HG03095 (cell line): ENCODE measurements at regions not wholly inside any gene's neighbourhood (a gene's known extent, or its start where the extent isn't known, plus 50 kb on each side); places are given as distances from the start of the nearest gene placed in this dataset.

ENCODE experiments used
- ATAC-seq: cut with Tn5 transposase; IDR thresholded peaks from one replicate; pipeline ENCODE4 v1.9.1; 2021; ENCODE audit warnings: moderate library complexity; ENCODE audit not compliant: unreplicated experiment

GRCh38 chr9:79001012-79001411 is 570.8 kb upstream of the TLE4 start:
- no peak for ATAC-seq

GRCh38 chr9:79003514-79003913 is 568.3 kb upstream of the TLE4 start:
- no peak for ATAC-seq

DNA sequence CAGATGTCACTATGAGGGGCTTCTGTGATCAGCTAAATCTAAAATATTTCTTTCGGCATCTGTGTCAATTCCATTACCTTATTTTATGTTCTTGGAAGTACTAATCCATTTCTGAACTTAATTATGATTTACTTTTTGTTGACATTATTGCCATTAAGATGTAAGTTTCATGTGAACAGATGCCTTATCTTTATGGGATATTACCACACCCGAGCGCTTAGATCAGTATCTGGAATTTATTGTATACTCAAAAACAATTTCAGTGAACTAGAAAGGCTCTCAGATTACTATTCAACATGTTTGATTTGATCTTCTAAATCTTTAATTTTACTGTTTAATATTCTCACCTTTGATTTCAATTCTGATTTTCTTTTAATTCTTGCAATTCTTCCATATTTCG is 567.7 kb upstream of the TLE4 start:
- ATAC-seq, result no peak

DNA sequence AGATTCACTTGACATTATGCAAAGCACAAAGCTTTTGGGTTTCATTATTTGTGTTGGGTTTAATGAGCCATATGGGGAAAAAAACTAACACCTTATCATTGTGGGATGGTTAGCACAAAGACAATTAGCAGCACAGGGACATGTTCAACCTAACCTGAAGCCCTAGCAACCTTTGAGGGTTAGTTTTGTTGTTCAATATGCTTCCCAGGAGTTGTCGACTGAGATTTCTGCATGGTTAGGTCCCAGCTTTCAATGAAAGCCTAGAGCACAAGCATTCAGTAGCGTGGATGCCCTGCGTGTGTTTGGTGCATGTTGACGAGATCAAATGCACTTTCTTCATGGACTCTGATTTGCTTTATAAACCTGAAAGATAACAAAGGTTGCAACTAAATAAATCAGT is 565.2 kb upstream of the TLE4 start:
- ATAC-seq, result no peak

DNA sequence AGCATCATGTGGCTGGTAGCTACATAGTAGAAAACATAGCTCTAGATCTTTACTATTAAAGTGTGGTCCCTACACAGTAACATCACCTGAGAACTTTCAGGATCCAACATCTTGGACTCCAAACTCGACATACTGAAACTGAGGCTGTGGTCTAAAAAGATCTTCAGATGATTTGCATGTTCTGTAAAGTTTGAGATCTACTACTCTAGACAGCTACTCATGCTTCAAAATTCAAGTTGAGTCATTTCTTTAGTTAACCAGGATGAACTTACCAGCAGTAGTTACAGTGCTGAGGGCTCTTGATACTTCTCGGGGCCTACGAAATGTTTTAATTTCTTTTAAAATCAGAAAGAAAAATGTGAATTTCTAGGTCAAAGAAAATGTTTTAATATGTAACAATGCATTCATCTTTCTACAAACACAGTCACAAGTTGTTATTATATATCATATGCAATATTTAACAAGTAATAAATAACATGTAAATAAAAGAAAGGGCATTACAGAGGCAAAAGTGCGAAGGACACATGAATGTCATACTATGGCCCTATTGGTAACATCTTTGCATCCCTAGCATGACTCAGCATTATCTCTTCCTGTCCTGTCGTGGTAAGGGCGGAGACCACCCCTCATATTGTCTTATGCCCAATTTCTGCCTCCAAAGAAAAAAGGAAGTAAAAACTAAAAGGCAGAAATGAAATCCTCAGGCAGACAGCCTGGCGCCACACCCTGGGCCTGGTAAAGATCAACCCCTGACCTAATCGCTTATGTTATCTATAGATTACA is 563.9 kb upstream of the TLE4 start:
- ATAC-seq, result peak; percentile 93

DNA sequence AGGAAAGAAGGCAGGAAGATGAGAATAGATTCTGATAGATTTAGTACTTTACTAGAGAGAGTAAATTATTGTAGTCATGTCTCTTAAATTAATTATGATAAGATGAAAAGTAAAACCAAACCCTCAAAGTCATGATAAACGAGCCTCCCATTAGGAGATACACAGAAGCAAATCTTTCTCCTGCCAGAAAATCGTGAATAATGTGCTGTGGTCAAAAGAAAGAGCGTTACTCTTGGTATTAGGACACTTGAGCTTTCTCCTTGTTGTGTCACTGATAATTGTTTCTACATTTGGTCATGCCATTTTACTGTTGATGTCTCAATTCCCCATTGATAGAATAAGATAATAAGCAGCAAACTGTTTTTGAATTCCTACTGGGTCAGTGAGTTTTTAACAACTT is 562.8 kb upstream of the TLE4 start:
- no peak for ATAC-seq

DNA sequence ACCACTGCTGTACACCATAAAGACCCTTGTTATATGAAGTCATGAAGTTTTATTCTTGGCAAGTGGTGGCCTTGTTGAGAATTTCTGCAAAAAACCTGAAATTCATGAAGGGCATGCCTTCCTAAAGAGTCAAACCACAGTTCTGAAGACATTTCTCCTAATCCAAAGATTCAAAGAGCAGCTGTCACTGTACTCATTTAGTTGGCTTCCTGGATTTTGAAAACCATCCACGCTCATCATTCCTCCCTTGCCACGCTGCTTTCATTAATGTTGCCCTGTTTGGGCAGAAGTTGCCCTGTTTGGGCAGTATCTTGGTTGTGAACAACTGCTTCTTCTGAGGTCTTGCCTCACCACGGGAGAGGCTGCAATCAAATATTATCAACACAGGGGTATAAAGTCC is 560.3 kb upstream of the TLE4 start:
- ATAC-seq, result no peak

DNA sequence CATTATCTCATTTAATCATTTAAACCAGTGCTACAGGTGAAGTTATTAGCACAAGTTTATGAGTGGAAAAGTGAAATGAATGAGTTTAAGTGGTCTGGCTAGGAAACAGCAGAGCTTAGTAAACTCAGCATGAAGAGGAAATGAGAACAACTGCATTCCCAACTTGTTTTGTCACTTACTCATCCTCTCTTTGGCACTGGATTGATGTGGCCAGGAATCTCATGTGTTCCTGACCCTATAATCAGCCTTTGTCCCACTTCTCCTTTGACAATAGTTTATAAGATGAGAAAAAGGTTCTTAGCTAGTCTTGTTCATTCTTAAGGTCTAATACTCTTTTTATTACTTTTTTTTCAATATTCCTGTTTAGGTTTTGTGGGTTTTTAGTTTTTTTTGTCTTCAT is 559.2 kb upstream of the TLE4 start:
- no peak for ATAC-seq

GRCh38 chr9:79013715-79014610 is 557.8 kb upstream of the TLE4 start:
- no peak for ATAC-seq

DNA sequence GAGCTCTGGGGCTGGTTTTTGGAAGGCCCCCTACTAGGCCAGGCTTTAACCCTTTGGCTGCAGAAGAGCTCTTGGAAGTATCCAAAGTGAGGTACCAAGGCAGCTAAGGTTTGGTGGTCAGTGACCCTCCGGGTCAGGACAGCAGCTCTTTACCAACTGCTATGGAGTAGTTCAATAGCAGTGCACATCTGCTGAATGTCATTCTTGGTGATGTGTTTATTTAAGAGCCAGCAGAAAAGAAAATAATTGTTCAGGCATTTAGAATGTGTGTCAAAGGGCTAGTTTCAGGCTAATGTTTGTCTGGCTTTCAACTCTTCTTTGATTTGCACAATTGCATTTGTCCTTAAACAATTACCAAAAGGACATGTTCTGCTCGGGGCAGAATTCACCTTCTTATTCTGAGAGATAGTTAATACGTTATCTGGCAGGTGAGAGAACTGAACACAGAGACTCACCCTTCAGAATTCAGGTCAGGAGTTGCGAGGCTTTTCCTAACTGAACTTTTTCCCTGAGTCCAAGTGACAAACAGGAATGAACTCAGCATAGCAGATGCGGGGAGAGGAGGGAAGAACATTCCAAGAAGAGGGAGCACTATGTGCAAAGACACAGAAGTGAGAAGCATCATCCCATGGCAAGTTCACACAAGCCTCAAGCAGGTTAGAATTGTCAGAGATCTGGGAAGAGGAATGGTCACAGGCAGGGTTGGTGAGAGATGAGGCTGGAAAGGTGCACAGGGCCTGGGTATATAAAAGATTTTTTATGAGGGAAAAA is 556.7 kb upstream of the TLE4 start:
- no peak for ATAC-seq

DNA sequence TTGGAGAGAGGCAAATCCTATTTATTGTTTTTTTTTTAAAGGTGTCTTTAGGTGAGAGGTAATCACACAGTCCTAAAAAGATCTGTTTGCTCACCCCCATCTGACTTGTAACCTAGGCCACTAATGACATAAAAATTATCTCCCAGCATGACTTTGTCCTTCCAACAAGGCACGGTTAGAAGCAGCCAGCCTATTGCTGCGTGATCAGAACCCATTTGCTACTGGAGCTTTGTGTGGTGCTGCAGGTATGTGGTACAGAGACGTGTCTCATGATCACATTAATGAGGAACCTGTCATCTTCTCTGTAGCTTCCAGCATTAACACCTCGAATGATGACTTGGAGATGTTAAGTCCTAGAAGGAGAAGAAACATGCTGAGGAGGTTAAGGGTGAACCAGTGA is 555.8 kb upstream of the TLE4 start:
- no peak for ATAC-seq

GRCh38 chr9:79020276-79020675 is 551.5 kb upstream of the TLE4 start:
- ATAC-seq, result no peak

DNA sequence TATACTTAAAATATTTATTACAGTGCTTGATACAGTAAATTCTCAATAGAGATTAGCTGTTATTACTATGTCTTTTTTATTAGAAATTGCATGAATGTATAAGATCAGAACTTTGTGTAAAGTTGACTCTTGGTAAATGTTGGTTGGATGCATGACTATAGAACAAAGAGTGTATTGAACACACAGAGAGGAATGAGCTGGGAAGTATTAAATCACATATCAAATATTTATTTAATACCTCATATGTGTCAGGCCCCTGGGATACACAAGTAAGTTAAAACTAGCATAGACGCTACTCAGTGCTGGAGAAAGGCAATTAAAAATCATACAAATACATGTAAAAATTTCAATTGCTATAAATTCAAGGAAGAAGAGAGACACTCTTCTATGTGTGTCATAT is 550.7 kb upstream of the TLE4 start:
- no peak for ATAC-seq

DNA sequence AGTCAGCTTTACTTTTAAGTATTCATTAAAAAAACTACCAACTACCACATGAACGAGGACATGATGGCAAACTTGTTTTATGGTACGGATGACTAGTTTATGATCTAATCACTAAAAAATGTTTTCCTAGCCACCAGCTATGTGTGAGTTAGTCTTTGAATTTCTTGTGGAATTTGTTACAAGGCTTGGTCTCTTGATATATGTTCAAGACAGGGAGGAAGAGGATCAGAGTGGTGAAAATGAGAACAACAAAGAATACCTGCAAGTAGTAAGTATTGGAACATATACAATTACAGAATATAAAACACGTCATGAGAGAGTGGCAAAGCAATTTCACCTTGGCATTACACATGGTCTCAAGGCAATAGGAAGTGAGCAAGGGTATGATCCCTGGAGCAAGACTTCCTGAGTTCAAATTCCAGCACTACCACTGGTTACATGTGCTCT is 548.6 kb upstream of the TLE4 start:
- ATAC-seq, result no peak

DNA sequence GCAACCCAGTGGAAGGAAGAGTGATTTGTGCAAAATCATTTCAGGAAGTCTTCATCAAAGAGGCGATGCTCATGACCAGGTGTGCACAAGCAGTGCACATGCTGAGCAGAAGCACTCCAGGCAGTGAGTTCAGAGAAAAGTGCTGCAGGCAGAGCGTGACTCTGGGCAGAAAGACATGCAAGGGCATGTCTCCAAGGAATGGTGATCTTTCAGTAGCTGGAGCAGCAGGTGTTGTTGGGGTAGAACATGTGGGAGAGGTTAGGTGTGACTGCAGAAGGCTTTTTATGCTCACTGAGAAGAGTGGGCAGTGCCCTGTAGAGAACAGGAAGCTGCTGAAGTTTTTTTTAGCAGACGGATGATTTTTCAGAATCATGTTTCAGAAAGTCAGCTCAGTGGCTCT is 545.4 kb upstream of the TLE4 start:
- ATAC-seq, result no peak

DNA sequence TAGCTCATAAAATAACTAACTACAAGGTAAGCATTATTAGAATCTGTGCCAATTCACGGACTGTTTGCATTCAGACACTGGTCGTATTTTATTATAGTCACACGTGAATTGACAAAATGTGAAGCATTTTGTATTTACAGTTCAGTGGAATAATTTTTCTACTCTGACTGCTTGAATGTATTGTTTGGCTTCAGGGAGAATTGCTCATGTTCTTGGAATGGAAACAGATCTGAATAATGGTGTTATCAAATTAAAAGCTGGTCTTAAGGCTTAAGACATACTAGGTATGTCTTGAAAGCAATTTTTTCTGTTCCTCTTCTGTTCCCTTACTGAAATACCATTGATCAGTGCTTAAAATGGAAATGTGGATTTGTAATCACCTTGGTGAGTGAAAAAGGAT is 543.7 kb upstream of the TLE4 start:
- ATAC-seq, result no peak

GRCh38 chr9:79034583-79034982 is 537.2 kb upstream of the TLE4 start:
- no peak for ATAC-seq

DNA sequence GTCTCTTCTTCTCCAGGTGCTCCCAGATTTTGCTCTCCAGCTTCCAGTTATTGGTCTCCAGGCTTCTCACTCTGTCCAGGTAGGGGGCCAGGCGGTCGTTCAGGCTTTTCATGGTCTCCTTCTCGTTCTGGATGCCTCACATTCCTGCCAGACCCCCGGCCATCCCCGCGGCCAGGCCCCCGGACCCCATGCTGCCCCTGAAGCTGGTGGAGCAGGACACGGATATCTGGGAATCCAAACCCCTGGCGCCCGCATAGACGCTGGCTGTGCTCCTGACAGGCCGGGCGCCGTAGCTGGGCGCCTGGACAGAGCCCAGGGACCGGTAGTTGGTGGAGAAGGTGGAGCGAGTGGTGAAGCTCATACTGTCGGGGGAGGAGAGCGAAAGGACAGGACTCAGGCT is 534.4 kb upstream of the TLE4 start:
- no peak for ATAC-seq

GRCh38 chr9:79040671-79041070 is 531.1 kb upstream of the TLE4 start:
- ATAC-seq, result no peak

DNA sequence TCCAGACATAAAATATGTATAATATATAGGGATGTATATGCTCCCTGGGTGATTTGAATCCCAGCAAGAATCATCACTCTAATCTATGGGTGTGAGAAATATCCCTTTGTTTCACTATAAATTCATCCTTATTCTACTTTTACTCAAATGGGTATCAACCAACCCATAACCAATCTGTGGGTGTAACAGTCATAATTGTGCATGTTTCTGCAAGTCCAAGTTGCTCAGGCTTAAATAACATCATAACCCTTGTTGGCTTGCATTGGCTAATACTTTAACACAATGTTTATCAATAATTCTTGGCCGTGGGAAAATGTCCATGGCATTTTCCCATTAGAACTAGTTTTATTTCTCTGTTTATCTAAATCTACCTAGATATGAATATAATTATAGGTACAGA is 530.5 kb upstream of the TLE4 start:
- no peak for ATAC-seq

DNA sequence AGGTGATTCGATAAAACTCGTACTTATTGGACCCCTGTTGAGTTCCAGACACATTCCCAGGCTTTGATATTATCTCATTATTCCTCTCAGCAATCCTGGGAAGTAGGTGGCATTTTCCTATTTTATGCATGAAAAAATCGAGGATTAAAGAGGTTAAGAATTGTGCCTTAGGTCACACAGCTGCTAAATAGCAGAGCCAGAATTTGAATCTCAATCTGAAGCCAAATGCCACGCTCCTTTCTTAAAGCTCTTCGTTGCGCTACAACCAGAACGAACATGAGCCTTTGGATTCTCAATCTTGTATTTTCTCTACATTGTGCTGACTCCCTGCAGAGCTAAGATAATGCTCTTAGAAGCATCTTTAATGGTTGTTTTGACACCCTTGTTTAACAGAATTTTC is 527.8 kb upstream of the TLE4 start:
- no peak for ATAC-seq

DNA sequence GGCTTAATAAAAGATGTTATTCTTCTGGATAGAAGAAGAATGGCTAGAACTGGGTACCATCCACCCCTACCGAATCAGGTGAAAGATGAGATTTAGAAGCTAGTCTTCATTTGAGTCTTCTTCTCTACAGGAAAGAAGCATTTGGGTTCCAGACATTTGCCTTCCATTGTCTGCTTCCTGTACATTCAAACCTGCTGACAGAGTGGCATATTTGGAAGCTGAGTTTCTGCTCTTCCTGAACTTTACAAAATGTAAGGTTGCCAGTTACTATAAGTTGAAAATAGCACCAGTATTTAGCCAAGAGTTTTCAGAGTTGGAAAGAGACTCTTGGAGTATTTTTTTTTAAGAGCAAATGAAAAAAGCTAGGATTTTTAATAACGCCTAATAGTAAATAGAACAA is 525.4 kb upstream of the TLE4 start:
- no peak for ATAC-seq
